Ascending aorta (tissue), 2 donors: ENCODE measurements at regions not wholly inside any gene's neighbourhood (a gene's known extent, or its start where the extent isn't known, plus 50 kb on each side); places are given as distances from the start of the nearest gene placed in this dataset.

Source experiments
- DNase-seq, 2 donors: peaks; one replicate each; pipeline ENCODE4 v3.0.0-alpha.2; 2019; ENCODE audit warnings: low spot score in 2 of 2
- H3K27ac ChIP-seq, 2 donors: fragments of 200-600 bp; sonication (generic); one replicate each; pipeline ENCODE4 v1.5.1; 2016 to 2017; ENCODE audit warnings: mild to moderate bottlenecking in 1 of 2
- H3K27me3 ChIP-seq: fragments of 200-600 bp; sonication (generic); one replicate; pipeline ENCODE4 v1.5.1; 2017
- H3K36me3 ChIP-seq, 2 donors: fragments of 200-600 bp; sonication (generic); one replicate each; pipeline ENCODE4 v1.5.1; 2016
- H3K4me1 ChIP-seq, 2 donors: fragments of 200-600 bp; sonication (generic); one replicate each; pipeline ENCODE4 v1.5.1; 2016 to 2017; ENCODE audit warnings: mild to moderate bottlenecking in 1 of 2
- H3K4me3 ChIP-seq, 2 donors: fragments of 200-600 bp; sonication (generic); one replicate each; pipeline ENCODE4 v1.5.1; 2016 to 2017; ENCODE audit warnings: mild to moderate bottlenecking in 1 of 2
- H3K9me3 ChIP-seq, 2 donors: fragments of 200-600 bp; sonication (generic); one replicate each; pipeline ENCODE4 v1.5.1; 2016
- CTCF ChIP-seq, 3 experiments: fragments of 200-600 bp in 2 of 3; fragments of 450-650 bp in 1 of 3; sonication (generic) in 2 of 3; IDR thresholded peaks; one replicate each; pipeline ENCODE4 v1.5.1; 2016 to 2019; ENCODE audit warnings: antibody characterized with exemption in 3 of 3, mild to moderate bottlenecking in 1 of 3, moderate library complexity in 1 of 3
- intact Hi-C: fragments of 100-400 bp; cut with DNase I; formaldehyde crosslinking; loops from one replicate; pipeline ENCODE4 v1.15.1; 2023

GRCh38 chr14:49016381-49016780 is 569.8 kb downstream of the RPS29 start:
- TF ChIP-seq CTCF (IDR thresholded peaks at IDR 0.05), result no peak
- no peak overlapping the region for H3K27ac ChIP-seq
- intact Hi-C loops, result no loop called here

GRCh38 chr14:49014476-49014875 is 571.7 kb downstream of the RPS29 start:
- no peak for DNase-seq
- no peaks in the 10 kb centered on the region for H3K27me3 ChIP-seq
- intact Hi-C loops, result no loop called here
- H3K36me3 ChIP-seq, result no peaks in the 10 kb centered on the region
- TF ChIP-seq CTCF (IDR thresholded peaks at IDR 0.05), result no peak
- H3K27ac ChIP-seq, result no peak overlapping the region
- H3K4me1 ChIP-seq, result no peaks in the 10 kb centered on the region
- no peak overlapping the region for H3K4me3 ChIP-seq
- no peaks in the 10 kb centered on the region for H3K9me3 ChIP-seq

More at GRCh38 chr14:49016381-49016780, 569.8 kb downstream of the RPS29 start:
- no peak overlapping the region for H3K4me3 ChIP-seq
- DNase-seq, result no peak
- H3K9me3 ChIP-seq, result no peaks in the 10 kb centered on the region
- no peaks in the 10 kb centered on the region for H3K4me1 ChIP-seq
- H3K27me3 ChIP-seq, result no peaks in the 10 kb centered on the region
- no peaks in the 10 kb centered on the region for H3K36me3 ChIP-seq

GRCh38 chr14:49008363-49008762 is 577.8 kb downstream of the RPS29 start:
- Histone ChIP-seq H3K27me3 (no peaks in the 10 kb centered on the region), H3K4me3 (no peak overlapping the region), H3K9me3 (no peaks in the 10 kb centered on the region), H3K36me3 (no peaks in the 10 kb centered on the region), H3K4me1 (no peaks in the 10 kb centered on the region), H3K27ac (no peak overlapping the region)
- intact Hi-C loops, result no loop called here
- TF ChIP-seq CTCF (IDR thresholded peaks at IDR 0.05), result no peak
- DNase-seq, result no peak

- no peaks in the 10 kb centered on the region for H3K4me1 ChIP-seq
- no peak for TF ChIP-seq CTCF (IDR thresholded peaks at IDR 0.05)
- intact Hi-C loops, result no loop called here
- no peaks in the 10 kb centered on the region for H3K27me3 ChIP-seq
- H3K27ac ChIP-seq, result no peak overlapping the region
- H3K4me3 ChIP-seq, result no peak overlapping the region
- no peak for DNase-seq
- H3K9me3 ChIP-seq, result no peaks in the 10 kb centered on the region
- no peaks in the 10 kb centered on the region for H3K36me3 ChIP-seq
Measured at GRCh38 chr14:48991141-48991540, 595.0 kb downstream of the RPS29 start.

- H3K36me3 ChIP-seq, result no peaks in the 10 kb centered on the region
- no peak for DNase-seq
- H3K4me3 ChIP-seq, result no peak overlapping the region
- TF ChIP-seq CTCF (IDR thresholded peaks at IDR 0.05), result no peak
- no peak overlapping the region for H3K27ac ChIP-seq
- intact Hi-C loops, result no loop called here
- H3K4me1 ChIP-seq, result no peaks in the 10 kb centered on the region
- no peaks in the 10 kb centered on the region for H3K27me3 ChIP-seq
- H3K9me3 ChIP-seq, result no peaks in the 10 kb centered on the region
Measured at GRCh38 chr14:48983351-48983888, 602.8 kb downstream of the RPS29 start.

GRCh38 chr14:48974994-48975393 is 611.2 kb downstream of the RPS29 start:
- H3K9me3 ChIP-seq, result no peaks in the 10 kb centered on the region
- TF ChIP-seq CTCF (IDR thresholded peaks at IDR 0.05), result no peak
- intact Hi-C loops, result no loop called here
- H3K36me3 ChIP-seq, result no peaks in the 10 kb centered on the region
- H3K27ac ChIP-seq, result no peak overlapping the region
- no peak overlapping the region for H3K4me3 ChIP-seq
- H3K4me1 ChIP-seq, result no peaks in the 10 kb centered on the region
- H3K27me3 ChIP-seq, result no peaks in the 10 kb centered on the region
- no peak for DNase-seq
